AG10803 (cell line): ENCODE measurements at regions not wholly inside any gene's neighbourhood (a gene's known extent, or its start where the extent isn't known, plus 50 kb on each side); places are given as distances from the start of the nearest gene placed in this dataset.
"Not testable (repeated sequence)": the region's sequence is repeated elsewhere in the genome, so short reads cannot be mapped to it uniquely, and the experiment has no call there.

Experiments used
- DNase-seq: peaks from one replicate; pipeline ENCODE4 v3.0.0; 2010; ENCODE audit warnings: low read depth
- H3K4me3 ChIP-seq: 2 replicates; pipeline ENCODE4 v1.5.1; 2011; ENCODE audit warnings: mild to moderate bottlenecking, low read length, control low read depth
- CTCF ChIP-seq: conservative IDR thresholded peaks from 2 replicates; pipeline ENCODE4 v1.5.1; 2011; ENCODE audit warnings: mild to moderate bottlenecking, low read length, control low read depth, inconsistent platforms

- no peak for DNase-seq
- no peak overlapping the region for H3K4me3 ChIP-seq
- no peak for TF ChIP-seq CTCF
Measured at GRCh38 chrX:73916489-73916888, 64.0 kb upstream of the XIST start.

GRCh38 chrX:73914792-73915191, 62.3 kb upstream of the XIST start:
- not testable (repeated sequence) for DNase-seq, H3K4me3 ChIP-seq

GRCh38 chrX:73913580-73913979, 61.1 kb upstream of the XIST start:
- H3K4me3 ChIP-seq = no peak overlapping the region
- no peak for DNase-seq
- TF ChIP-seq CTCF = no peak

- DNase-seq, H3K4me3 ChIP-seq: not testable (repeated sequence)
Measured at GRCh38 chrX:73911946-73912345, 59.4 kb upstream of the XIST start.

- H3K4me3 ChIP-seq, DNase-seq: not testable (repeated sequence)
Measured at GRCh38 chrX:73905749-73906374, 53.3 kb upstream of the XIST start.

GRCh38 chrX:73903941-73904340, 51.4 kb upstream of the XIST start:
- TF ChIP-seq CTCF = no peak
- H3K4me3 ChIP-seq = no peak overlapping the region
- no peak for DNase-seq
